ENCODE measurements at regions not wholly inside any gene's neighbourhood (a gene's known extent, or its start where the extent isn't known, plus 50 kb on each side); places are given as distances from the start of the nearest gene placed in this dataset.

GRCh38 chr6:21375151-21376116 lies 218.1 kb upstream of the SOX4 start:
- no peak for ATAC-seq
- 81% methylated on average over 11 of the region's 11 CpGs for WGBS
- DNase-seq, result no peak
- intact Hi-C loops (cut with DNase I), result no loop called here
- H3K9me3 ChIP-seq (ENCODE audit: control insufficient read depth, low read length), result no peaks in the 10 kb centered on the region
- H3K4me3 ChIP-seq (ENCODE audit: low read length), result no peak overlapping the region
- H3K27ac ChIP-seq (ENCODE audit: low read length), result no peak overlapping the region
- H3K4me1 ChIP-seq (ENCODE audit: control insufficient read depth, insufficient read depth, low read length), result no peaks in the 10 kb centered on the region
- no peaks in the 10 kb centered on the region for H3K27me3 ChIP-seq (ENCODE audit: control insufficient read depth, insufficient read depth)

GRCh38 chr6:21377356-21377755 lies 216.2 kb upstream of the SOX4 start:
- no peaks in the 10 kb centered on the region for H3K27me3 ChIP-seq (ENCODE audit: control insufficient read depth, insufficient read depth)
- H3K9me3 ChIP-seq (ENCODE audit: control insufficient read depth, low read length), result no peaks in the 10 kb centered on the region
- no peak overlapping the region for H3K27ac ChIP-seq (ENCODE audit: low read length)
- DNase-seq (no peak), ATAC-seq (no peak)
- no peak overlapping the region for H3K4me3 ChIP-seq (ENCODE audit: low read length)
- WGBS, result 86% methylated on average over 6 of the region's 6 CpGs
- no peaks in the 10 kb centered on the region for H3K4me1 ChIP-seq (ENCODE audit: control insufficient read depth, insufficient read depth, low read length)
- intact Hi-C loops (cut with DNase I), result no loop called here

GRCh38 chr6:21381331-21381963 lies 212.1 kb upstream of the SOX4 start:
- no peak for ATAC-seq
- Histone ChIP-seq H3K9me3 (ENCODE audit: control insufficient read depth, low read length) (no peaks in the 10 kb centered on the region), H3K27ac (ENCODE audit: low read length) (no peak overlapping the region), H3K4me3 (ENCODE audit: low read length) (no peak overlapping the region), H3K27me3 (ENCODE audit: control insufficient read depth, insufficient read depth) (no peaks in the 10 kb centered on the region), H3K4me1 (ENCODE audit: control insufficient read depth, insufficient read depth, low read length) (no peaks in the 10 kb centered on the region)
- 86% methylated on average over 3 of the region's 3 CpGs for WGBS
- intact Hi-C loops (cut with DNase I), result no loop called here
- DNase-seq, result no peak

GRCh38 chr6:21382821-21383449 lies 210.6 kb upstream of the SOX4 start:
- no peaks in the 10 kb centered on the region for H3K4me1 ChIP-seq (ENCODE audit: control insufficient read depth, insufficient read depth, low read length)
- no peak overlapping the region for H3K27ac ChIP-seq (ENCODE audit: low read length)
- WGBS, result 81% methylated on average over 12 of the region's 12 CpGs
- no peak overlapping the region for H3K4me3 ChIP-seq (ENCODE audit: low read length)
- ATAC-seq (no peak), DNase-seq (no peak)
- intact Hi-C loops (cut with DNase I), result no loop called here
- no peaks in the 10 kb centered on the region for H3K27me3 ChIP-seq (ENCODE audit: control insufficient read depth, insufficient read depth)
- H3K9me3 ChIP-seq (ENCODE audit: control insufficient read depth, low read length), result no peaks in the 10 kb centered on the region

GRCh38 chr6:21383450-21384085 lies 210.0 kb upstream of the SOX4 start:
- H3K27ac ChIP-seq (ENCODE audit: low read length), result no peak overlapping the region
- no peak for ATAC-seq
- H3K4me1 ChIP-seq (ENCODE audit: control insufficient read depth, insufficient read depth, low read length), result no peaks in the 10 kb centered on the region
- H3K27me3 ChIP-seq (ENCODE audit: control insufficient read depth, insufficient read depth), result no peaks in the 10 kb centered on the region
- WGBS, result 87% methylated on average over 17 of the region's 17 CpGs
- H3K4me3 ChIP-seq (ENCODE audit: low read length), result no peak overlapping the region
- intact Hi-C loops (cut with DNase I), result no loop called here
- DNase-seq, result no peak
- no peaks in the 10 kb centered on the region for H3K9me3 ChIP-seq (ENCODE audit: control insufficient read depth, low read length)

GRCh38 chr6:21384216-21384615 lies 209.3 kb upstream of the SOX4 start:
- Histone ChIP-seq H3K4me1 (ENCODE audit: control insufficient read depth, insufficient read depth, low read length) (no peaks in the 10 kb centered on the region), H3K4me3 (ENCODE audit: low read length) (no peak overlapping the region), H3K27me3 (ENCODE audit: control insufficient read depth, insufficient read depth) (no peaks in the 10 kb centered on the region), H3K9me3 (ENCODE audit: control insufficient read depth, low read length) (no peaks in the 10 kb centered on the region), H3K27ac (ENCODE audit: low read length) (no peak overlapping the region)
- ATAC-seq (no peak), DNase-seq (no peak)
- 62% methylated on average over 8 of the region's 8 CpGs for WGBS
- intact Hi-C loops (cut with DNase I), result no loop called here

GRCh38 chr6:21386744-21387143 lies 206.8 kb upstream of the SOX4 start:
- peak in 1 of 2 donors; percentile 61 for ATAC-seq
- WGBS, result 72% methylated on average over 2 of the region's 2 CpGs
- no peak overlapping the region for H3K4me3 ChIP-seq (ENCODE audit: low read length)
- DNase-seq, result no peak
- intact Hi-C loops (cut with DNase I), result no loop called here
- no peaks in the 10 kb centered on the region for H3K27me3 ChIP-seq (ENCODE audit: control insufficient read depth, insufficient read depth)
- H3K27ac ChIP-seq (ENCODE audit: low read length), result no peak overlapping the region
- H3K4me1 ChIP-seq (ENCODE audit: control insufficient read depth, insufficient read depth, low read length), result no peaks in the 10 kb centered on the region
- H3K9me3 ChIP-seq (ENCODE audit: control insufficient read depth, low read length), result no peaks in the 10 kb centered on the region

GRCh38 chr6:21390532-21391213 lies 202.9 kb upstream of the SOX4 start:
- DNase-seq (no peak), ATAC-seq (no peak)
- Histone ChIP-seq H3K4me3 (ENCODE audit: low read length) (no peak overlapping the region), H3K27ac (ENCODE audit: low read length) (no peak overlapping the region), H3K27me3 (ENCODE audit: control insufficient read depth, insufficient read depth) (no peaks in the 10 kb centered on the region), H3K4me1 (ENCODE audit: control insufficient read depth, insufficient read depth, low read length) (no peaks in the 10 kb centered on the region), H3K9me3 (ENCODE audit: control insufficient read depth, low read length) (no peaks in the 10 kb centered on the region)
- intact Hi-C loops (cut with DNase I), result no loop called here
- WGBS, result 68% methylated on average over 5 of the region's 5 CpGs

- Histone ChIP-seq H3K27me3 (ENCODE audit: control insufficient read depth, insufficient read depth) (no peaks in the 10 kb centered on the region), H3K9me3 (ENCODE audit: control insufficient read depth, low read length) (no peaks in the 10 kb centered on the region), H3K27ac (ENCODE audit: low read length) (no peak overlapping the region), H3K4me3 (ENCODE audit: low read length) (no peak overlapping the region), H3K4me1 (ENCODE audit: control insufficient read depth, insufficient read depth, low read length) (no peaks in the 10 kb centered on the region)
- intact Hi-C loops (cut with DNase I), result no loop called here
- WGBS, result 91% methylated on average over 2 of the region's 2 CpGs
- no peak for DNase-seq
- ATAC-seq, result no peak
These were observed 201.4 kb upstream of the SOX4 start for GRCh38 chr6:21392177-21392576.

GRCh38 chr6:21393441-21394165 lies 199.9 kb upstream of the SOX4 start:
- no peak overlapping the region for H3K27ac ChIP-seq (ENCODE audit: low read length)
- intact Hi-C loops (cut with DNase I), result no loop called here
- H3K4me3 ChIP-seq (ENCODE audit: low read length), result no peak overlapping the region
- no peaks in the 10 kb centered on the region for H3K27me3 ChIP-seq (ENCODE audit: control insufficient read depth, insufficient read depth)
- ATAC-seq (no peak), DNase-seq (no peak)
- no peaks in the 10 kb centered on the region for H3K9me3 ChIP-seq (ENCODE audit: control insufficient read depth, low read length)
- 70% methylated on average over 10 of the region's 10 CpGs for WGBS
- no peaks in the 10 kb centered on the region for H3K4me1 ChIP-seq (ENCODE audit: control insufficient read depth, insufficient read depth, low read length)
